Heart right ventricle (tissue), 16 donors: ENCODE measurements at regions not wholly inside any gene's neighbourhood (a gene's known extent, or its start where the extent isn't known, plus 50 kb on each side); places are given as distances from the start of the nearest gene placed in this dataset.

Experiments
- ATAC-seq, 8 donors: fragments of 200-7000 bp; cut with Tn5 transposase; one replicate each; pipeline ENCODE4 v1.9.1; 2020; ENCODE audit warnings: mild to moderate bottlenecking in 8 of 8, moderate library complexity in 8 of 8, moderate number of reproducible peaks in 1 of 8
- DNase-seq, 2 donors: peaks; one replicate each; pipeline ENCODE4 v3.0.0-alpha.2; 2020
- H3K27ac ChIP-seq, 10 donors: fragments of 200-600 bp; sonication (generic) in 2 of 10; one replicate each; pipeline versions ENCODE4 v1.5.0 to v1.8.0; 2020 to 2022; ENCODE audit warnings: mild to moderate bottlenecking in 3 of 10
- H3K27me3 ChIP-seq, 7 donors: fragments of 200-600 bp; one replicate each; pipeline ENCODE4 v1.8.0; 2021 to 2022; ENCODE audit warnings: mild to moderate bottlenecking in 2 of 7
- H3K36me3 ChIP-seq, 9 donors: fragments of 200-600 bp; sonication (generic) in 1 of 9; one replicate each; pipeline versions ENCODE4 v1.5.0 to v1.8.0; 2020 to 2022; ENCODE audit warnings: mild to moderate bottlenecking in 2 of 9
- H3K4me1 ChIP-seq, 9 donors: fragments of 200-600 bp; sonication (generic) in 1 of 9; one replicate each; pipeline versions ENCODE4 v1.5.0 to v1.8.0; 2020 to 2022; ENCODE audit warnings: mild to moderate bottlenecking in 4 of 9
- H3K4me3 ChIP-seq, 10 donors: fragments of 200-600 bp; sonication (generic) in 2 of 10; one replicate each; pipeline versions ENCODE4 v1.5.0 to v1.8.0; 2020 to 2022; ENCODE audit warnings: mild to moderate bottlenecking in 7 of 10, moderate library complexity in 2 of 10
- H3K9me3 ChIP-seq, 11 donors: fragments of 200-600 bp in 10 of 11; sonication (generic) in 2 of 11; one replicate each; pipeline versions ENCODE4 v1.5.0 to v1.8.0; 2013 to 2022; ENCODE audit warnings: mild to moderate bottlenecking in 2 of 11, control low read depth in 1 of 11, moderate library complexity in 1 of 11
- WGBS, 2 donors: extraction: QIAGEN DNeasy Blood & Tissue Kit; methylation state at CpG; one replicate each; pipeline ENCODE4 v1.1.7; 2013; ENCODE audit warnings: inconsistent platforms in 1 of 2; 5-methylcytosine and 5-hydroxymethylcytosine counted together
- intact Hi-C, 10 donors: fragments of 100-400 bp; cut with DNase I; formaldehyde crosslinking; loops; one replicate each; pipeline versions ENCODE4 v1.11.1 to v1.14.2; 2022
- TF ChIP-seq, protein P1 (sequence below), 9 donors: fragments of 200-600 bp; sonication (generic) in 2 of 9; IDR thresholded peaks; one replicate each; pipeline versions ENCODE4 v1.5.0 to v1.8.0; 2021 to 2022; ENCODE audit warnings: antibody characterized with exemption in 9 of 9, mild to moderate bottlenecking in 5 of 9, moderate library complexity in 1 of 9
- donor health status: Arrhythmogenic right ventricular cardiomyopathy.
- donor health status: ischemic (EF 13 %, LVEDD 7.1; RV severe dilation, severe dysfunction).
- donor health status: healthy with polysubstance abuse.
- donor health status: DM: no; HTN: yes; CAD: no.
- donor health status: DM: no; HTN: no; CAD: no.
- donor health status: ischemic (EF 25% LVEDD 6.9; RV normal size, moderate dysfunction).
- donor health status: ischemic (EF 25% LVEDD 5.7; RV mildly dilated, moderate dysfunction).
- donor health status: healthy.
- donor health status: DM: yes; HTN: yes; CAD: no.
- donor health status: Ischemic cardiomyopathy.
- donor health status: ischemic (EF 35%, LVEDD 5.7; RV mildly dilated, moderate dysfunction).
- donor health status: nonischemic (EF 11% LVEDD 7.7; RV severe dilation, severe dysfunction).
- donor health status: DM: yes; HTN: yes; CAD: no.
- donor health status: PGD.
- donor health status: ischemic (EF 29% LVEDD 5.4; RV normal size, mild dysfunction).
- donor health status: nonischemic (EF 23%, LVEDD 6.1; RV moderate dilation, normal function).

DNA sequence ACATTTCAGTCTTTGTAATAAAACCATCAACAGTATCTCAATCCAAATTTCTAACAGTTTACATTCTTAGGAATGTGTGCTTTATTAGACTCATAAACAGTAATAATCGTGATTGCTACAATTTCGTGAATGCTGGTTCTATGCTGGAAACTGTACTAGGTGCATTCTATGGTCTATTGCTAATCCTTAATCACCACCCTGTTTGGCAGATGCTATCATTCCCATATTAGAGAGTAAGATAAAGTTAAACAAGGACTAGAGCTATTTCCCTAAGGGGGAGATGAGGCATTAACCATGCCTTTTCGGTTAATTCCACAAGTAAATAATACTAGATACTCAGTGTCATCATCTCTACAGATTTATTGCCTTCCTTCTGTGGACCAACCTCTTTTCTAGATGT is 244.0 kb downstream of the PAX3 start:
- intact Hi-C loops, result loop anchor here in 9 of 10 donors (5.0 to 10.0 kb wide), 6 partner anchors 250 to 560 kb away; no protein-coding TSS in a partner anchor
- Histone ChIP-seq H3K9me3 (no peaks in the 10 kb centered on the region), H3K27ac (no peak overlapping the region), H3K4me1 (peaks cover 0 to 6% (median 0%) of the 10 kb centered on the region in 9 donors), H3K27me3 (peaks cover 0 to 94% (median 70%) of the 10 kb centered on the region in 7 donors), H3K36me3 (no peaks in the 10 kb centered on the region), H3K4me3 (no peak overlapping the region)
- TF ChIP-seq, protein P1, sequence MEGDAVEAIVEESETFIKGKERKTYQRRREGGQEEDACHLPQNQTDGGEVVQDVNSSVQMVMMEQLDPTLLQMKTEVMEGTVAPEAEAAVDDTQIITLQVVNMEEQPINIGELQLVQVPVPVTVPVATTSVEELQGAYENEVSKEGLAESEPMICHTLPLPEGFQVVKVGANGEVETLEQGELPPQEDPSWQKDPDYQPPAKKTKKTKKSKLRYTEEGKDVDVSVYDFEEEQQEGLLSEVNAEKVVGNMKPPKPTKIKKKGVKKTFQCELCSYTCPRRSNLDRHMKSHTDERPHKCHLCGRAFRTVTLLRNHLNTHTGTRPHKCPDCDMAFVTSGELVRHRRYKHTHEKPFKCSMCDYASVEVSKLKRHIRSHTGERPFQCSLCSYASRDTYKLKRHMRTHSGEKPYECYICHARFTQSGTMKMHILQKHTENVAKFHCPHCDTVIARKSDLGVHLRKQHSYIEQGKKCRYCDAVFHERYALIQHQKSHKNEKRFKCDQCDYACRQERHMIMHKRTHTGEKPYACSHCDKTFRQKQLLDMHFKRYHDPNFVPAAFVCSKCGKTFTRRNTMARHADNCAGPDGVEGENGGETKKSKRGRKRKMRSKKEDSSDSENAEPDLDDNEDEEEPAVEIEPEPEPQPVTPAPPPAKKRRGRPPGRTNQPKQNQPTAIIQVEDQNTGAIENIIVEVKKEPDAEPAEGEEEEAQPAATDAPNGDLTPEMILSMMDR (IDR thresholded peaks at IDR 0.05), result no peak
- DNase-seq (no peak), ATAC-seq (no peak)
- WGBS, 2 donors, result 65 to 70% methylated on average over 3 of the region's 3 CpGs

DNA sequence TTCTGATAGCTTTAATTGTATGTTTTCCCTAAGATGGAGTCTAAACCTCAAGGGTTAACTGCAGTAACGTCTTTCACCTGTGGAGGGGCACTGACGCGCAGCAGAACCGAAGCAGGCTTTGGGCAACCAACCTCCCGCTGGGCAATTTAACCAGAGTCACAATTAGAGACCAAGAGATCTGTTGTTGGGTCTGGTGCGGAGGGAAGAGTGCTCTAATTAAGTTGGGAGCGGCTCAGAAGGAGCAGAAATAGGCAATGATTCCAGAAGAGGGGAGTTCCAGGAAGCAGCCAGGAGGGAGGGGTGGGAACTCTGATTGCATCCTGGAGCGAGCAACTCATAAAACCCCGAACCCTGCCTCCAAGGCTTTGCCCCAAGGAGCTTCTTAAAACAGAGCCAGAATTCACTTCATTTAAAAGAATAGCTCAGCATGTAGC is 245.8 kb downstream of the PAX3 start:
- WGBS, 2 donors, result 4 to 6% methylated on average over 9 of the region's 9 CpGs
- TF ChIP-seq, protein P1 (IDR thresholded peaks at IDR 0.05), result peak in 2 of 9 donors; percentile 8 to 12
- H3K4me1 ChIP-seq, result peaks cover 0 to 6% (median 0%) of the 10 kb centered on the region in 9 donors
- no peak overlapping the region for H3K4me3 ChIP-seq
- DNase-seq (no peak), ATAC-seq (no peak)
- intact Hi-C loops, result loop anchor here in 6 of 10 donors (10.0 kb wide), 4 partner anchors 252 to 562 kb away; no protein-coding TSS in a partner anchor
- no peaks in the 10 kb centered on the region for H3K36me3 ChIP-seq
- H3K27me3 ChIP-seq, result peaks cover 0 to 92% (median 77%) of the 10 kb centered on the region in 7 donors
- H3K9me3 ChIP-seq, result no peaks in the 10 kb centered on the region
- H3K27ac ChIP-seq, result no peak overlapping the region

DNA sequence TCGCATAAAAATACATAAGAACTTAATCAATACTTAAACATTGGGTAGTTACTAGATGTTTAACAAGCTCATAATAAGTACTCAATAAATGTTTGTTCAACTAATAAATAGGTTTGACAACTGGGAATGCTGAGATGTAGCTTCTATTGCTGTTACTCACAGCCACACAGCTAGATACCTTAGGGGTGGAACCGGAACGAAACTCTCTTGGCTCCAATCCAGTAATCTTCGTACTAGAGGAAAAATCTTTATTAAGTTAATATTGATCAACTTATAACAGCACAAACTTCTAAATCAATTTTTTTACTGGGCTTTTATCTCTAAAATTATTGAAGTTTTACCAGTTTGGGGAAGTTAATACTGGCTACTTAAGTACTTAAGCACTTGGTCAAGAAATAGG is 247.8 kb downstream of the PAX3 start:
- peaks cover 0 to 92% (median 70%) of the 10 kb centered on the region in 7 donors for H3K27me3 ChIP-seq
- TF ChIP-seq, protein P1 (IDR thresholded peaks at IDR 0.05), result no peak
- DNase-seq (no peak), ATAC-seq (no peak)
- H3K36me3 ChIP-seq, result no peaks in the 10 kb centered on the region
- no peak overlapping the region for H3K27ac ChIP-seq
- H3K4me1 ChIP-seq, result no peaks in the 10 kb centered on the region
- intact Hi-C loops, result loop anchor here in 6 of 10 donors (10.0 kb wide), 4 partner anchors 254 to 564 kb away; no protein-coding TSS in a partner anchor
- H3K9me3 ChIP-seq, result no peaks in the 10 kb centered on the region
- no peak overlapping the region for H3K4me3 ChIP-seq
- WGBS, 2 donors, result 82 to 83% methylated on average over 4 of the region's 4 CpGs

DNA sequence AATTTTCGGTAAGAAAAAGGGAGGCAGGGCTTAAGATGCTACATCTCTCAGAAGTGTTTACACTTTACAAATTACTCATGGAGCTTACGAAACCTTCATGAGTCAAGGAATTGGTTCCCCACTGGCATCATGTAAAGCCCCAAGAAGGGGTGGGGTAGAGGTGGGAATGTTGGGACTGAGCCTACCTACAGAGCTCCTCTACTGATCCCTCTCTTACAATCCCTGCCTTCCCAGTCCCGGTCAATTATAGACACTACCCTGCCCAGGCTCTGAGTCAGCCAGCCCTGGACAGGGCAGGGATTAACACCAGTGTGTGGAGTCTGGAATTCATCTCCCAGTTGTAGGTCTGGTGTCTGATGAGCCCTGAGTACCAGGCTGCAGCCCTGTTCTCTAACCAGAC is 248.9 kb downstream of the PAX3 start:
- no peak for DNase-seq
- intact Hi-C loops, result loop anchor here in 6 of 10 donors (10.0 kb wide), 4 partner anchors 255 to 565 kb away; no protein-coding TSS in a partner anchor
- no peak for ATAC-seq
- WGBS, 2 donors, result 81 to 82% methylated on average over 3 of the region's 3 CpGs
- no peaks in the 10 kb centered on the region for H3K9me3 ChIP-seq
- H3K4me3 ChIP-seq, result no peak overlapping the region
- H3K36me3 ChIP-seq, result no peaks in the 10 kb centered on the region
- TF ChIP-seq, protein P1 (IDR thresholded peaks at IDR 0.05), result no peak
- no peak overlapping the region for H3K27ac ChIP-seq
- no peaks in the 10 kb centered on the region for H3K4me1 ChIP-seq
- peaks cover 0 to 87% (median 62%) of the 10 kb centered on the region in 7 donors for H3K27me3 ChIP-seq
